Ascending aorta (tissue), 2 donors: ENCODE measurements at regions not wholly inside any gene's neighbourhood (a gene's known extent, or its start where the extent isn't known, plus 50 kb on each side); places are given as distances from the start of the nearest gene placed in this dataset.

Source experiments
- DNase-seq, 2 donors: peaks; one replicate each; pipeline ENCODE4 v3.0.0-alpha.2; 2019; ENCODE audit warnings: low spot score in 2 of 2
- H3K27ac ChIP-seq, 2 donors: fragments of 200-600 bp; sonication (generic); one replicate each; pipeline ENCODE4 v1.5.1; 2016 to 2017; ENCODE audit warnings: mild to moderate bottlenecking in 1 of 2
- H3K27me3 ChIP-seq: fragments of 200-600 bp; sonication (generic); one replicate; pipeline ENCODE4 v1.5.1; 2017
- H3K36me3 ChIP-seq, 2 donors: fragments of 200-600 bp; sonication (generic); one replicate each; pipeline ENCODE4 v1.5.1; 2016
- H3K4me1 ChIP-seq, 2 donors: fragments of 200-600 bp; sonication (generic); one replicate each; pipeline ENCODE4 v1.5.1; 2016 to 2017; ENCODE audit warnings: mild to moderate bottlenecking in 1 of 2
- H3K4me3 ChIP-seq, 2 donors: fragments of 200-600 bp; sonication (generic); one replicate each; pipeline ENCODE4 v1.5.1; 2016 to 2017; ENCODE audit warnings: mild to moderate bottlenecking in 1 of 2
- H3K9me3 ChIP-seq, 2 donors: fragments of 200-600 bp; sonication (generic); one replicate each; pipeline ENCODE4 v1.5.1; 2016
- intact Hi-C: fragments of 100-400 bp; cut with DNase I; formaldehyde crosslinking; loops from one replicate; pipeline ENCODE4 v1.15.1; 2023
- TF ChIP-seq, protein P1 (sequence below), 3 experiments: fragments of 200-600 bp in 2 of 3; fragments of 450-650 bp in 1 of 3; sonication (generic) in 2 of 3; IDR thresholded peaks; one replicate each; pipeline ENCODE4 v1.5.1; 2016 to 2019; ENCODE audit warnings: antibody characterized with exemption in 3 of 3, mild to moderate bottlenecking in 1 of 3, moderate library complexity in 1 of 3

DNA sequence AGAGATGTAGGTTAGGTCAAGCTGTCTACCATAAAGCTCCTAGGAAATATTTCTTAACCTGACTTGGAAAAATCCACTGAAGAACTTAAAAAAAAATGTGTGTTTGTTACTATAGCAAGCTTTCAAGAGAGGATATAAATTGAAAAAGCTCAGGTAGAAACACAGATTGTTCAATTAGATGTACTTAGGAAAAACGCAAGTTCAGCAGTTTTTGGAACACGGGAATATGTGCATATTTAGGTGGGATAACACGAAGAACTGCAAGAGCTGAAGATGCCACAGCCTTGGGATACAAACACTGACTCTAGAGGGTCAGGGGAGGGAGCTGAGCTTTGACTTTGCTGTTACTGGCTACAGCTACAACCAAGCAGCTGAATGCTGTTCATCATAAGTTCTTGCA, 77.8 kb upstream of the FSHB start:
- intact Hi-C loops, result no loop called here
- H3K36me3 ChIP-seq, result no peaks in the 10 kb centered on the region

DNA sequence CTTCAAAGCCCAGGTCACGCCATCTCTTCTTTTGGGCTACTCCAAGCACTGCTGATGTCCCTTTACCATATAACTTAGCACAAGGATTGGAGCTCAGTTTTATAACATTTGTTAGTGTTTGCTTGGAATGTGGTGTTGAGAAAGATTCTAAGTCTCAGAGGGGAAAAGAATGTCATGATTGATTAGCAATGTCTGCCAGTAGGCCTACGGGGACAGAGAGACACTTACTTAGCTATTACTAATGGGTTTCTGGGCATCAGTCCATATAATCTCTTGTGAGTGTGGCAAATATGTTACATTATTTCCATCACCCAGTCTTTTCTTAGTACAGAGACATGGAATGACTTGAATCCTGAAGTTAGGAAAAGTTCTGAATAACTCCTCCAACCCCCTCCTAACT, 75.4 kb upstream of the FSHB start:
- no peaks in the 10 kb centered on the region for H3K4me1 ChIP-seq
- intact Hi-C loops, result no loop called here
- H3K27ac ChIP-seq, result no peak overlapping the region
- no peaks in the 10 kb centered on the region for H3K36me3 ChIP-seq
- no peaks in the 10 kb centered on the region for H3K27me3 ChIP-seq
- TF ChIP-seq, protein P1, sequence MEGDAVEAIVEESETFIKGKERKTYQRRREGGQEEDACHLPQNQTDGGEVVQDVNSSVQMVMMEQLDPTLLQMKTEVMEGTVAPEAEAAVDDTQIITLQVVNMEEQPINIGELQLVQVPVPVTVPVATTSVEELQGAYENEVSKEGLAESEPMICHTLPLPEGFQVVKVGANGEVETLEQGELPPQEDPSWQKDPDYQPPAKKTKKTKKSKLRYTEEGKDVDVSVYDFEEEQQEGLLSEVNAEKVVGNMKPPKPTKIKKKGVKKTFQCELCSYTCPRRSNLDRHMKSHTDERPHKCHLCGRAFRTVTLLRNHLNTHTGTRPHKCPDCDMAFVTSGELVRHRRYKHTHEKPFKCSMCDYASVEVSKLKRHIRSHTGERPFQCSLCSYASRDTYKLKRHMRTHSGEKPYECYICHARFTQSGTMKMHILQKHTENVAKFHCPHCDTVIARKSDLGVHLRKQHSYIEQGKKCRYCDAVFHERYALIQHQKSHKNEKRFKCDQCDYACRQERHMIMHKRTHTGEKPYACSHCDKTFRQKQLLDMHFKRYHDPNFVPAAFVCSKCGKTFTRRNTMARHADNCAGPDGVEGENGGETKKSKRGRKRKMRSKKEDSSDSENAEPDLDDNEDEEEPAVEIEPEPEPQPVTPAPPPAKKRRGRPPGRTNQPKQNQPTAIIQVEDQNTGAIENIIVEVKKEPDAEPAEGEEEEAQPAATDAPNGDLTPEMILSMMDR (IDR thresholded peaks at IDR 0.05), result no peak
- no peaks in the 10 kb centered on the region for H3K9me3 ChIP-seq
- H3K4me3 ChIP-seq, result no peak overlapping the region
- no peak for DNase-seq

More for the DNA sequence above, 77.8 kb upstream of the FSHB start:
- Histone ChIP-seq H3K4me1 (no peaks in the 10 kb centered on the region), H3K4me3 (no peak overlapping the region), H3K27ac (no peak overlapping the region), H3K9me3 (no peaks in the 10 kb centered on the region), H3K27me3 (no peaks in the 10 kb centered on the region)
- TF ChIP-seq, protein P1 (IDR thresholded peaks at IDR 0.05), result no peak
- no peak for DNase-seq

DNA sequence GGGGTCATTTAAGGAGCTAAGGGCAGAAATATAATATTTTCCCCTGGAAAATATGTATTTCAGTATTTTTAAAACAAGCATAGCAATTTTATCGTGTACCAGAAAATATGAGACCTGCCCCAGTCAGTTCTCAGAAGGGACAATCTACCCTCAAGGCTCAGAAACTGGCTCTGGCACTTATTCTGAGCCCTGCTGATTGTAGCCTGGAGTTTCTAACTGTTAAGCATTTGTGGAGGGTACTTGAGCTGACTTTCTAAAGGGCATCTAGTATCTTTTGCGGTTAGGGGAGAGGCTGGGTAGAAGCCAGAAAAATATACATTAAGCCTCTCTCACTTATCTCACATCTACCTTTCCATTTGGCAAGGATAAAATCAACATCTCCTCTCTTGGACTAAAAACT, 71.3 kb upstream of the FSHB start:
- no peaks in the 10 kb centered on the region for H3K36me3 ChIP-seq
- no peaks in the 10 kb centered on the region for H3K9me3 ChIP-seq
- H3K4me3 ChIP-seq, result no peak overlapping the region
- H3K27ac ChIP-seq, result no peak overlapping the region
- H3K27me3 ChIP-seq, result no peaks in the 10 kb centered on the region
- intact Hi-C loops, result no loop called here
- DNase-seq, result no peak
- TF ChIP-seq, protein P1 (IDR thresholded peaks at IDR 0.05), result no peak
- H3K4me1 ChIP-seq, result no peaks in the 10 kb centered on the region

DNA sequence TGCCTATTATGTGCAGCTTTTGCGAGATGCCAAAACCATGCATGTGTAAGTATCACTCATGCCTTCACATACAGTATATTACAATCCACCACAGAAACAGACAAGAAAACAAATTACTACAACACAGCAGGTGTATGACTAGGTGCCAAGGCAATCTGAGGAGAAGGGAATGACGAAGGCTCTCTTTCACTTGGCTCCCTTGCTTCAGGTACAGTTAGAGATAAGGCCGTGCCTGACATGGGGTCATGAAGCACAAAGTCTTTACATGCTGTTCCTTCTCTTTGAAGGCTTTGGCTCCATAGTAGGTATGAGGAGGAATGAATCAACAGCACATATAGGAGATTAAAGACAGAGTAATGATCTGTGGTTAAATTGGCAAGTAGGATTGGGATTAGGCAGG, 65.2 kb upstream of the FSHB start:
- Histone ChIP-seq H3K36me3 (no peaks in the 10 kb centered on the region), H3K27ac (no peak overlapping the region), H3K27me3 (no peaks in the 10 kb centered on the region), H3K4me3 (no peak overlapping the region), H3K4me1 (no peaks in the 10 kb centered on the region), H3K9me3 (no peaks in the 10 kb centered on the region)
- intact Hi-C loops, result no loop called here
- TF ChIP-seq, protein P1 (IDR thresholded peaks at IDR 0.05), result no peak
- DNase-seq, result no peak

DNA sequence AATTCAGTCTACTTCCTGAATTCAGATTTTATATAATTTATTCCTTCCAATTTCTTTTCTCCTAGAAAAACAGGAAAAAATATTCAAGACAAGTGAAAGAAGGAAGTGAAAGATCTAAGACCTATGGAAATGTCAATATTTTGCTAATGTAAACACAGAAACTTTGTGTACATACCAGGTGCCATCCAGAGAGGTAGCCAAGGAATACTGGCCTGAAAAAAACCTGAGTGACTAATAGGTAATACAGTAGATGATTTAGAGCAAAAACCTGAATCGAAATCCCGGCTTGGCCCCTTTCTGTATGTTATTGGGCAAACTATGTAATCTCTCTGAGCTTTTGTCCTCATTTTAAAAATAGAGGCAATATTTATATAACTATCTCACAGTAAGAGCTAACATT, 59.2 kb upstream of the FSHB start:
- no peak overlapping the region for H3K27ac ChIP-seq
- H3K4me3 ChIP-seq, result no peak overlapping the region
- intact Hi-C loops, result no loop called here
- no peaks in the 10 kb centered on the region for H3K4me1 ChIP-seq
- H3K36me3 ChIP-seq, result no peaks in the 10 kb centered on the region
- TF ChIP-seq, protein P1 (IDR thresholded peaks at IDR 0.05), result no peak
- H3K9me3 ChIP-seq, result no peaks in the 10 kb centered on the region
- no peaks in the 10 kb centered on the region for H3K27me3 ChIP-seq
- DNase-seq, result no peak

DNA sequence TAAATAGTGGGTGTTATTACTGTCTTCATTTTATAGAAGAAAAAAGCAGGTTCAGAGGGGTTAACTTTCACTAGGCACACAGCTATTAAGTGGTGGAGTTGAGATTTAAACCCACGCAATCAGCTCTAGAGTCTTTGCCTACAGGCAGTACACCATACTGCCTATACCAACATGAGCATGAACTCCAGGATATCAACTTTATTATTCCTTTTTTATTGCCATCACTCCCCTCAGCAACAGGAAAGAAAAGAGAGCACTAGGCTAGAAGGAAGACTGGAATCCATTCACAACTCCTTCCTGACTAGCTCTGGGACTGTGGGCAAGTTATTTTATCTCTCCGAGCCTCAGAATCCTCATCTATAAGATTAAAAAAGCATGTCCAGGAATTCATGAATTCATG, 58.7 kb upstream of the FSHB start:
- intact Hi-C loops, result no loop called here
- Histone ChIP-seq H3K4me3 (no peak overlapping the region), H3K9me3 (no peaks in the 10 kb centered on the region), H3K36me3 (no peaks in the 10 kb centered on the region), H3K27me3 (no peaks in the 10 kb centered on the region), H3K27ac (no peak overlapping the region), H3K4me1 (no peaks in the 10 kb centered on the region)
- DNase-seq, result no peak
- TF ChIP-seq, protein P1 (IDR thresholded peaks at IDR 0.05), result no peak
